HG02870 (cell line): ENCODE measurements at regions not wholly inside any gene's neighbourhood (a gene's known extent, or its start where the extent isn't known, plus 50 kb on each side); places are given as distances from the start of the nearest gene placed in this dataset.
"Not testable (repeated sequence)": the region's sequence is repeated elsewhere in the genome, so short reads cannot be mapped to it uniquely, and the experiment has no call there.

Source experiments
- ATAC-seq: cut with Tn5 transposase; IDR thresholded peaks from one replicate; pipeline ENCODE4 v1.9.1; 2021; ENCODE audit warnings: mild to moderate bottlenecking, moderate library complexity; ENCODE audit not compliant: unreplicated experiment

DNA sequence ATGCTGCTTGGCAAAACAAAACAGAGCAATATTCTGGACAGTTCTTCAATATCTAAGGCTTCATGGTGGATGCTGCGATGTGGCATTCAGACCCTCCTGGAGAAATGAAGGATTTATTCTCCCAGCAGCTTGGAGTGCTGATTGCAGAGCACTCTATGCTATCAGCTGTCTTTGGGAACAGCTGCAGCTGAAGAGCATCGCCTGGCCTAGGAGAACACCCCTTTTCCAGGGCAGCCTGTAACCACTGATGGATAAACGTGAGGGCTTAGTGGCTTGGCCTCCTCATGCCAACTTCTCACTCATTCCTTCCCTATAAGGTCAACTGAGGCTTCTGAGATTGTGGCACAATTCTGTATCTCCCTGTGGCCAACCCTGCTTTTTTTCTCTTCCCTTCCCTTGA, 638.1 kb upstream of the CNTNAP2 start:
- ATAC-seq, result no peak

DNA sequence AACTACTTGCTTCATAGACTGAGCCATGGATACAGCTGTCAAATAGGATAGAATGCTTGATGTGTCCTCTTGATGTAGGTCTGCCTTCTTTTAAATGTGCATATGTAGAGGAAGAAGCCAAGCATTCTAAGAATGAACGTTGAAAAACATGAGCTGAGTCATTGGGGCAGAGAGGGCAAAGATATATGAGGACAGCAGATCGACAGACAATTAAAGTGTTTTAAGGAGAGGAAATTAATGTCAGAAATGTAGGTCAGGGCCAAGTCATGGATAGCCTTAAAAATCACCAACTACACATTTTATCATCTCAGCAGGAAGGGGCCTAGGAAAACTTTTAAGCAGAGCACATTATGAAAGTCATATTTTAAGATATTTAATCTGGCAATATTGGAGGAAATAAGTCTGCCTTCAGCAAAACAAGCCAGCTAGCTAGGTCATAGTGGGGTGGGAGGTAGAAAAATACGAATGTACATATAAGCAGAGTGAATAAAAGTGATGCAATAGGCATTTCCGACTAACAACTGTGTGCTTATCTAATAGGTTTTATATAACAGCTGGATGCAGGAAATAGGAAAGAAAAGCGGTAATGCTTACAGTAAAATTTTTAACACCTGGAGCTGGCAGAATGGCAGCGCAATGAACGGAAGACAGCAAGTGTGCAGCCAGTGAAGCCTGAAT, 638.3 kb upstream of the TPK1 start:
- no peak for ATAC-seq

DNA sequence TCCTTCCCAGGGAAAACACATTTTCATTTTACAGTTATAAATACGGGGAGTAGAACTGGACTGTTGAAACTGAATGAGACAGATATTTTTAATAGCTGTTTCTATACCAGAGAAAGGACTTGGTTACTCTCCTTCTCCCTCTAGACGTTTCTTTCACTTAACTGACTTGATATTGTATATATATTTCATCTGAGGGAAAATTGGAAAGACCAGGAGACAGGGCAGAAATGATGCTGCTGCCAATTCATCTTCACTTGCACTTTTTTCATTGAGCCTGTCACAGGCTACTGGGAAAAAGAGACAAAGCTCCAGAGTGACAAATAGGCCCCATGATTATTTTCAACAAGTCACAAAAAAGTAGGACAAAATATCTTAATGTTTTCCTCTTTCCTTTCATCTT, 636.0 kb upstream of the TPK1 start:
- ATAC-seq, result no peak

DNA sequence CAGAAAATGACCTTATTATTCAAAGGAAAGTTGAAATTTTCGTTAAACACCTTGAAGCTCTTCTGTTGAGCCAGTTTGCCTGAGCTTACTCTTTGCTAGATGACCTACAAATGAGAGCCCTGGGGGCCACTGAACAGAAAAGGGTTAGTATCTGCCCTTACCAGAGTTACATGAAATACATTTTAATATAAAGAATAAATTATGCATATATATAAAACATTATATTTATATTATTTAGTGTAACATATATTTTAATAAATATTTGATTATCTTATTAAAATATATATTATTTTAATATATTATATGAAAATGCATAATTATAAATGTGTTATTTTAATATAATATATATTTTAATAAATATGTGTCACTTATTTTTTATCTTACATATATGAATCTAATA, 628.4 kb upstream of the TPK1 start:
- no peak for ATAC-seq

DNA sequence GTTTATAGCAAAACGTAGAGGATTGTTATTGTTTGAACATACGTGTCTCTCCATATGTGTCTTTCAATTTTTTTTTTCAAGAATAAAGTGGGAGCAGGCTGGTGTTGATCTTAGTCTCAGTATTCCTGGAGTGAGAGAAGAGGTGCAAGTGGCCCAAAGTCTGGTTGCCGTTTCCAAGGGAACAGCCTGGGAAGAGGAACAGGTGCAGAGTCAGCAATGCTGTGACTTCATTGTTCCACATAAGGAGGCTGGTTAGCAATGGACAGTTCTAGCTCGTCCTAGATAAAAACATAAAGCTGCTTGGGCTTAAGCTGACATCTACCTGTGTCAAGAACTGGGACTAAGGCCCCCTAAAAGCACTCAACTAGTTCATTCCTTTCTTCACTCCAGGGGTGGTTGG, 626.6 kb upstream of the TPK1 start:
- no peak for ATAC-seq

DNA sequence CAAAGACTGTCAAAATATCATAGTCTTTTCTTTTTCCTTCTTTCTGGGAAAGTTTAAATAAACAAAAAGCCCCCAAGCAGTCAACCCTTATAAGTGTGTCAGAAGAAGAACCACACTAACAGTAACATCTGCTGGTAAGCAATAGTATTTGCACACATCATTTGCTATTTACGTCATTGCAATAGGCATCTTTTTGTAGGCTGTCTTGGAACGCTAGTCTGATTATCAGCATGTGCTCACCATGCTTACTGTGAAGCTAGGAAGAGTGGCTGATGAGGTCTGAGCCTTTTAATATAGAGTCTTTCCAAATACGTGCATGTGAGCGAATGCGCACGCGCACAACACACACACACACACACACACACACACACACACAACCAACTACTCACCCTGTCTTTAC, 599.0 kb upstream of the TPK1 start:
- no peak for ATAC-seq

DNA sequence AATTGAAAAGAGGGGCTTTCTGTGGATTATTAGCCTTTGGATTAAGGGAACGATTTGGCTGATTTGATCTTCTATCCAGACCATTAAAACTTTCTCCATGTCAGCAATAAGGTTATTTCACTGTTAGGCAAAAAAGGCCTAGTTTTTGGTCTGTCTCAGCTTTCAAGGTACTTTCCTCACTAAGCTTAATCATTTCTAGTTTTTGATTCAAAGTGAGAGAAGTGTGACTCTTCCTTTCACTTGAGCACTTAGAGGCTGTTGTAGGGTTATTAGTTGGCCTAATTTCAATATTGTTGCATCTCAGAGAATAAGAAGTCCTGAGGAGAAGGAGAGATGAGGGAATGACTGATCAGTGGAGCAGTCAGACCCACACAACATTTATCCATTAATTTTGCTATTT, 596.0 kb upstream of the TPK1 start:
- no peak for ATAC-seq

DNA sequence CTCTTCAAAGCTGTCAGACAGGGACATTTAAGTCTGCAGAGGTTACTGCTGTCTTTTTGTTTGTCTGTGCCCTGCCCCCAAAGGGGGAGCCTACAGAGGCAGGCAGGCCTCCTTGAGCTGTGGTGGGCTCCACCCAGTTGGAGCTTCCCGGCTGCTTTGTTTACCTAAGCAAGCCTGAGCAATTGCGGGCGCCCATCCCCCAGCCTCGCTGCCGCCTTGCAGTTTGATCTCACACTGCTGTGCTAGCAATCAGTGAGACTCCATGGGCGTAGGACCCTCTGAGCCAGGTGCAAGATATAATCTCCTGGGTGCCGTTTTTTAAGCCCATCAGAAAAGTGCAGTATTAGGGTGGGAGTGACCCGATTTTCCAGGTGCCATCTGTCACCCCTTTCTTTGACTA, 582.6 kb upstream of the TPK1 start:
- not testable (repeated sequence) for ATAC-seq

DNA sequence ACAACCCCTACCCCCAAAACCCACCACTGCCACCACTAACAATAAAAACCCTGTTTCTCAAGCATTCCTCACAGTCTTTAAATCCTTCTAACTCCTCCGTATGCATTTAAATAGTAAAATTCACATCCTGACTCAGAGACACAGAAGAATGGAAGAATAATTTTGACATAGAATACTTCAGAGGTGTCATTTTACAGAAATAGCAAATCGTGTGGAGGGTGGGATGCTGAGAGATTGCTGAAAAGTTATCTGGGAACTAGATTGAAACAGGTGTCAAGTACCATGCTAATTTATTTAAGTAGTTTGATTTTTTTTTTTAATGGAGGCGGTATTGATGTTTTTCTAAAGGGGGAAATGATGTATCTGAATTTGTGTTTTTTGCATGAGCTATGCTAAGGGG, 575.2 kb upstream of the TPK1 start:
- ATAC-seq, result no peak

DNA sequence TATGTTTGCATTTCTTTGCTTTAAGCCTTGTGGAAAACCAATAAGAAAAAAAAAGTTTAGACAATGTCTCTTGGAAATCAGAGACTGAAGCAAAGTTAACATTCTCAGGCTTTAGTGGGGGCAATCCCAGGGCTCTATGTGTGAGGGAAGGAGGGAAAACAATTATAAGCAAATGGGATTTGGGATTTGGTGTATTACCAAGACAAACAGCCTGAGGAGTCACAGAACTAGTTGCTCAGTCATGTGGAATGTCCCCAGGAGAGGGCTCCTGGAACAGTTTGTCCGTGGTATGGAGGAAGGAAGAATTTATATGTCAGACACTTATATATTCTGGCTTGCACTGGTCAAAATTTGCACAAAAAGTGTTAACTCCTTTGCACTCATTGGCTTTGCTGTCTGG, 562.9 kb upstream of the TPK1 start:
- no peak for ATAC-seq

DNA sequence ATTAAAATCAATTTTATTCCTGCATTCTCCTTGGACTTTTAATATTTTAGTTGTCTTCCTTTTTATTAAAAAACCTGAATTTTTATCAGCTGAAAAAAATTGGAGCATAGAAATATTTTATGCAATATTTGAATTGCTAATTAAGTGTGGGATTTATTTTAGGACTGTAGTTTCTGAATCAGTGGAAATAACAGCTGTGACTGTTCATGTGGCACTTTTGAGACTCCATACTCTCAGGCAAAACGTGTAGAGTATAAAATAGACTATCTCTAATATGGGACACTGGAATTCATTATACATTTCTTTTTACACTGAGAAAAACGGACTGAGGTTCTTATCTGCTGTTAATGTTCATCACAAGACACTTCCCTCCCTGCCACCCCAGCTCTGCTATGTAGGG, 558.3 kb upstream of the TPK1 start:
- no peak for ATAC-seq

DNA sequence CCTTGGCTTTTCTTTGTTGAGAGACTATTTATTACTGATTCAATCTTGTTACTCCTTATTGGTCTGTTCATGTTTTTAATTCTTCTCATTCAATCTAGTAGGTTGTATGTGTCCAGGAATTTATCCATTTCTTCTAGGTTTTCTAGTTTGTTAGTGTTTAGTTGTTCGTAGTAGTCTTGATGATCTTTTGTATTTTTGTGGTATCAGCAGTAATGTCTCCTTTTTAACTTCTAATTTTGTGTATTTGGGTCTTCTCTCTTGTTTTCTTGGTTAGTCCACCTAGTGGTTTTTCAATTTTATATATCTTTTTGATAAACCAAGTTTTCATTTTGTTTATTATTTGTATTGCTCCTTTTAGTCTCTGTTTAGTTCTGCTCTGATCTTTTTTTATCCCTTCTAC, 546.9 kb upstream of the TPK1 start:
- no peak for ATAC-seq

DNA sequence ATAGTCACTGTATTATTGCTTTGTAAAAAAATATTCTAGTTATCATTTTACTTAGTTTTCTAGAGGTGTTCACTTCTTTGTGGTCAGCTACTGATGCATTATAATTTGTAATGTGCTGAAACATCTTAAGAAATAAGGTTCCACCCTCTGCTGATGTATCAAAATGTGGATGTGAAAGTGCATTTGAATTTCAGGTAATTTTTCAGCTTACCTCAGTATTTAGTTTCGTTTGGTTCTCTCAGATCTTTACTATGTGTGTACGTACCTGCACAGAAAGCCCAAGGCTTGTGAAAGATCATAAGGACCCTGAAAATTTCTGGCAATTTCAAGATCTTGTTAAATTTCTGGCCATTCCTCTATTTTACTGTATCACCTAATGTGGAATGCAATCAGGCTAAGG, 542.3 kb upstream of the TPK1 start:
- ATAC-seq, result peak; percentile 50

DNA sequence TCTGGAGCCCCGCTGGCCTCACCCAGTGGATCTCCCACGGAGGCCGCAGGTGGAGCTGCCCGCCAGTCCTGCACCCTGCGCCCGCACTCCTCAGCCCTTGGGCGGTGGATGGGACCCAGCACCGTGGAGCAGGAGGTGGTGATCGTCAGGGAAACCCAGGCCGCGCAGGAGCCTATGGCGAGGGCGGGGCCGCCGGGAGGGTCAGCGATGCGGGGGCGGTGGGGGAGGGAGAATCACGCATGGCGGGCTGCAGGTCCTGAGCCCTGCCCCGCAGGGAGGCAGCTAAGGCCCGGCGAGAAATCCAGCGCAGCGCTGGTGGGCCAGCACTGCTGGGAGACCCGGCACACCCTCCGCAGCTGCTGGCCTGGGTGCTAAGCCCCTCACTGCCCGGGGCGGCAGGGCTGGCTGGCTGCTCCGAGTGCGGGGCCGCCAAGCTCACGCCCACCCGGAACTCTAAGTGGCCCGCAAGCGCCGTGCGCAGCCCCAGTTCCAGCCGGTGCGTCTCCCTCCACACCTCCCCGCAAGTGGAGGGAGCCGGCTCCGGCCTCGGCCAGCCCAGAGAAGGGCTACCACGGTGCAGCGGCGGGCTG, 524.8 kb upstream of the TPK1 start:
- ATAC-seq, result no peak

DNA sequence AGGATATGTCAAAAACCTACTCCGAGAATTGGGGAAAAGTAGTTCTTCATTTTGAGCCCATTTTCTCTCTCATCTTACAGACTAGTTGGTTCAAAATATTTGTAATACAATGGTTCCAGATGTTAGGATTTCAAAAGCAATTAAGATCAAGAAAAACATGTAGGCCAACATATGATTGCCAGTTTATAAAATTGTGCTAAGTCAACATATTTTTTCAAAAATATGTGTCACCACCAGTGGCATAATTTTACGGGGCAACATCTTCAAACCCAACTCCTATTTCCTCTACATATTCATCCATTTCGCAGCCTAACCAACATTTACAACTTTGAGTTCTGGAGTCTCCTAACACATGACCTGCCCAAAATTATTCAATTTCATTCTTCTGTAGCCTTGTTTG, 514.5 kb upstream of the TPK1 start:
- no peak for ATAC-seq

DNA sequence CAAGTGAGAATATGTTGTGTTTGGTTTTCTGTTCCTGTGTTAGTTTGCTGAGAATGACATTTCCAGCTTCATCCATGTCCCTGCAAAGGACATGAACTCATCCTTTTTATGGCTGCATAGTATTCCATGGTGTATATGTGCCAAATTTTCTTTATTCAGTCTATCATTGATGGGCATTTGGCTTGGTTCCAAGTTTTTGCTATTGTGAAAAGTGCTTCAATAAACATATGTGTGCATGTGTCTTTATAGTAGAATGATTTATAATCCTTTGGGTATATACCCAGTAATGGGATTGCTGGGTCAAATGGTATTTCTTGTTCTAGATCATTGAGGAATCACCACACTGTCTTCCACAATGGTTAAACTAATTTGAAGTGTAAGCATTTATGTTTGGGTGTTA, 513.6 kb upstream of the TPK1 start:
- not testable (repeated sequence) for ATAC-seq

DNA sequence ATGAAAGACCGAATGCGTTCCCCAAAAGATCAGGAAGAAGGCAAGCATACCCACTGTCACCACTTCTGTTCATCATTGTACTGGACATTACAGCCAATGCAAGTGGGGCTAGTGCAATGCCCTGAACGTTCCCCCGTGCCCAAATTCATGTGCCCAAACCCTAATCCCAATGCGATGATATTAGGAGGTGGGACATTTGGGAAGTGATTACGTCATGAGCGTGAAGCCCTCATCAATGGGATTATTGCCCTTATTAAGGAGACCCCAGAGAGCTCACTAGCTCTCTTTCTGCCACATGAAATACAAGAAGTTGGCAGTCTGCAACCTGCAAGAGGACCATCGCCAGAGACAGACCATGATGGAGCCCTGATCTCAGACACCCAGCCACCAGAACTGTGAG, 511.4 kb upstream of the TPK1 start:
- no peak for ATAC-seq

DNA sequence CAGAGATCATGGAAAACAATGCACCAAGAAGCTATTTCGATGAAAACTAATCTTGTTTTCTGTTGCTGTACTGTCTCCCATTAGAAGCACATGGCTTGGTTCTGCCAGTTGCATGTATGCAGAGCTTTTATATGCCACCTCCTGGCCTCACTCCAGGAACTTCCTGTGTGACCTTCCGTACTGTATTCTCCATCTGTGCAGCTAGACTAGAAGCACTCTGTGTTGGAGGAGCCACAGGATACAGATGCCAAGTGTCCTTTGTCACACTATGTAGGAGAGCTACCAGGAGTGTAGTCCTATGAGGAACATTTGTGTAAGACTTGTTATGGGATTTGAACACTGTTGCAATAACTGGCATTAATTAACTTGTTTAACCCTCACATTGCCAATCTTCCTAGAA, 503.5 kb upstream of the TPK1 start:
- ATAC-seq, result no peak

DNA sequence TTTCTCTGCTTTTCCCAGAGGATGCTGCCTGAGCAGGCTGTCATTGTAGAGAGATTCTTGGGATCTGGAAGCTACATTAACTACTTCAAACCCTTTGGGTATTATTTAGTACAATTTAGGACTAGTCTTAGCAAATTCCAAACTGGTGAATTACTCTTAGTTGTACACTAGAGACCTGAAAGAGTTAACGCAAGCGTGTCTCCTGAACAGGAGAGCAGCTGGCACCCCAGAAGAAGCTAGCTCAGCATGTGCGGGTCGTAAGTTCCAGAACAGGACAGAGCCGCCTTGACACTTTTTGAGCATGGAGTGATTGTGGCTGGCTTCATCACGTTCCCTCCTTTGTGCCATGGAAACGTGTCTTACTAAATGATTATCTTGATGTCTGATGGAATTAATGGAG, 495.7 kb upstream of the TPK1 start:
- ATAC-seq, result no peak

DNA sequence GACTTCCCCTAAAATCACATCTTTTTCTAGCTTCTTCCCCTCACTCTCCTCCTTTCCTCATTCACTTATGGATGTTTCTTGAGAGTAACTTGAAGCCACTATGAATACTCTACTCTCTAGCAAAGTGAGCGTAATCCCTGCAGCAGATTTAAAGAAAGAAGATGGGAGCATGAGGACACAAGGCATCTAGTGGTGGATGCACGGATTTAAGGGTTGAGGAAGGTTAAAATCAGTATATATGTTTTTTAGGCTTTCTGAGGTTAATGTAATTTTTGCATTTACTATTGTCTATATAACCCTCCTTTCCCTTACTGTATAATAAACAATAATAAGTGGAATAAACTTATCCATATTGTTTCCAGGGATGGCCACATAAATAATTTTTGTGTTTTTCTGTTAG, 495.2 kb upstream of the TPK1 start:
- ATAC-seq, result no peak

DNA sequence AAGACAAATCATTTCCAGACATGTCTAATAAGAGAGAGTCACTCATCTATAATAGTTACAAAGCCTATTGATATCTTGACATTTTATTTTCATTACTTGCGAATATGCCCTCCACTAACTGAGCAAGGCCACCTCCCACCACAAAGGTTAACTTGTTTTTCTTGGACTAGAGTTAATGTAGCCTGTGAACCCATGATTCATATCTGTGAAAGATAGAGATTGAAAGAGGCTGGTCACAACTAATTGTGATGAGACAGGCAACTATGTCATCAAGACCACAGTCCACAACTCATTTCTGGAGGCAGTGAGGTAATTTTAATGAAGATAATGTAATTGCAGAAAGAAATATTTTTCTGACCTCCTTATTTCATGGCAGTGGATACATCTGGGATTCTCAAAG, 491.8 kb upstream of the TPK1 start:
- no peak for ATAC-seq

DNA sequence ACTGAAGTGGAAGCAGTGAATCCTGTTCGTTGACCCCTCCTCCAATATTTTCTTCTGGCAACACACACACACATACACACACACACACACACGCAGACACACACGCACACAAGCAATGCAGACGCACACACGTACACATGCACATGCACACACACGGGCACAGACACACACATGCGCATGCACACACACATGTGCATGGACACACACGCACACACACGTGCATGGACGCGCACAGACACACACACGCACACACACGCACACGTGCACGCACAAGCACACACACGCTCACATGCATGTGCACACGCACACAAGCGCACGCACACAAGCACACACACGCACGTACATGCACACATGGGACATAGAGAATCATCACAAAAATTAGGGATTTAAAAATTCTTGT, 488.2 kb upstream of the TPK1 start:
- ATAC-seq, result no peak

DNA sequence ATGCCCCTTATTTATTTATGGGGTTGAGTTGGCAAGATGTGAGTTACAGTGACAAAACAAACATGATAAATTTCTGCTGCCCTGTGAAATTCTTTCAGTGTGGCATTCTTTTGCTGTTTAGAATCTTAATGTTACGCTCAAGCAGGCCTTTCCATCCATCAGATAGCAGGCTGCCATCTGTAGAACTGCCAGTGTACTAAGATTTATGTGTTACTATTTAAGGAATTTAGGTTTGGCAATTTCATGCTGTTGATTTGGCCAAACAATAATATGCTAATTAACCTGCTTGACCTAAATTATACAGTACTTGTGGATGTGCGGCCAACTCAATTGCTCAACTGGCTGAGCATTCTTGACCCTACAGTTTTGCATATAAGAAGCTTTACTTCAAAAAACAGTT, 477.7 kb upstream of the TPK1 start:
- ATAC-seq, result no peak
